OCI-LY1 (cell line): ENCODE measurements at regions not wholly inside any gene's neighbourhood (a gene's known extent, or its start where the extent isn't known, plus 50 kb on each side); places are given as distances from the start of the nearest gene placed in this dataset.

ENCODE experiments used
- H2AFZ ChIP-seq: fragments of 200-600 bp; sonication (generic), shearing (Covaris generic); 2 replicates; pipeline ENCODE4 v1.6.0; 2014; ENCODE audit warnings: antibody characterized with exemption, mild to moderate bottlenecking, low read length
- H3F3A ChIP-seq: fragments of 200-600 bp; sonication (generic), shearing (Covaris generic); 2 replicates; pipeline ENCODE4 v1.6.0; 2014; ENCODE audit warnings: mild to moderate bottlenecking, antibody characterized with exemption, low read length, moderate library complexity; ENCODE audit not compliant: insufficient read depth
- H3K27ac ChIP-seq: fragments of 200-600 bp; sonication (generic); 2 replicates; pipeline ENCODE4 v1.5.1; 2014; ENCODE audit warnings: low read length, mixed run types, mild to moderate bottlenecking, low read depth; ENCODE audit not compliant: poor library complexity, severe bottlenecking
- H3K27me3 ChIP-seq: fragments of 200-600 bp; sonication (generic); 2 replicates; pipeline ENCODE4 v1.6.0; 2014; ENCODE audit warnings: antibody characterized with exemption, mild to moderate bottlenecking, low read length, moderate library complexity; ENCODE audit not compliant: insufficient read depth
- H3K36me3 ChIP-seq: fragments of 200-600 bp; sonication (generic); 2 replicates; pipeline ENCODE4 v1.6.1; 2014; ENCODE audit warnings: mild to moderate bottlenecking, antibody characterized with exemption, low read length, moderate library complexity, mixed read lengths; ENCODE audit not compliant: insufficient read depth
- H3K4me1 ChIP-seq: fragments of 200-600 bp; sonication (generic); 2 replicates; pipeline ENCODE4 v1.5.1; 2014; ENCODE audit warnings: mild to moderate bottlenecking, low read length, moderate library complexity; ENCODE audit not compliant: insufficient read depth, severe bottlenecking
- H3K4me2 ChIP-seq: fragments of 200-600 bp; sonication (generic), shearing (Covaris generic); 2 replicates; pipeline ENCODE4 v1.6.1; 2014; ENCODE audit warnings: low read length
- H3K4me3 ChIP-seq: fragments of 200-600 bp; sonication (generic); 2 replicates; pipeline ENCODE4 v1.5.1; 2014; ENCODE audit warnings: low read length, low read depth, mild to moderate bottlenecking, mixed read lengths; ENCODE audit not compliant: poor library complexity, severe bottlenecking
- H3K79me2 ChIP-seq: fragments of 200-600 bp; shearing (Covaris generic); 2 replicates; pipeline ENCODE4 v1.6.1; 2016; ENCODE audit warnings: mixed run types, low read length, mixed read lengths; ENCODE audit not compliant: insufficient read depth
- H3K9ac ChIP-seq: fragments of 200-600 bp; sonication (generic), shearing (Covaris generic); 2 replicates; pipeline ENCODE4 v1.6.1; 2014; ENCODE audit warnings: mild to moderate bottlenecking, low read length, mixed read lengths
- H3K9me2 ChIP-seq: fragments of 200-600 bp; sonication (generic), shearing (Covaris generic); 2 replicates; pipeline ENCODE4 v1.6.1; 2014; ENCODE audit warnings: low read depth, mild to moderate bottlenecking, low read length, mixed read lengths
- H3K9me3 ChIP-seq: fragments of 200-600 bp; shearing (Covaris generic); 2 replicates; pipeline ENCODE4 v1.6.1; 2014; ENCODE audit warnings: low read length, mixed read lengths
- H4K20me1 ChIP-seq: fragments of 200-600 bp; sonication (generic), shearing (Covaris generic); 2 replicates; pipeline ENCODE4 v1.6.0; 2016; ENCODE audit warnings: mild to moderate bottlenecking, low read length; ENCODE audit not compliant: insufficient read depth
- CTCF ChIP-seq: fragments of 200-600 bp; sonication (generic), shearing (Covaris generic); IDR thresholded peaks from 2 replicates; pipeline ENCODE4 v1.5.1; 2017; ENCODE audit warnings: mild to moderate bottlenecking, antibody characterized with exemption, low read length, moderate library complexity, mixed read lengths
- EZH2 ChIP-seq: fragments of 200-600 bp; sonication (generic), shearing (Covaris generic); IDR thresholded peaks from 2 replicates; pipeline ENCODE4 v1.8.0; 2017; ENCODE audit warnings: borderline replicate concordance, mixed run types, mild to moderate bottlenecking, antibody characterized with exemption, low read length, moderate library complexity, mixed read lengths

DNA sequence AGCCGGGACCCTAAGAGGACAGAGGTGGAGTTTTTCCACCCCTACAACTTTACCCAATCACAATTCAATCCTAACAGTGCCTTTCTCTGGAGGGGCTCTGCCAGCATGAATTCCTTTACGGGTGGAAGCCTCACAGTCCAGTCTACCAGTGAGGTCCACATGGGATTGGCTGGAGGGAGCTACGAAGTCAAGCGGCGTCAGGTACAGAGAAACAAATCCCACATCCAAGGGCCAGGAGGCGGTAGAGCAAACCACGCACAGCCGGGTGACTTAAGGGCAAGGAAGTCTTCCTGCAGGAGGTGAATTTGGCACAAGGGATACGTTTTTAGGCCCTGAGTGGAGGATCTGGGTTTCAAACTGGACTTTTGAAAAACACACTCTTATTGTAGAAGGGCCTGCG lies 199.6 kb downstream of the UQCRFS1 start:
- no peak overlapping the region for H3K27ac ChIP-seq
- H3K79me2 ChIP-seq: no peaks in the 10 kb centered on the region
- TF ChIP-seq CTCF: no peak
- TF ChIP-seq EZH2: no peak
- no peaks in the 10 kb centered on the region for H4K20me1 ChIP-seq
- H3K4me3 ChIP-seq: no peak overlapping the region
- no peaks in the 10 kb centered on the region for H3K4me1 ChIP-seq
- H3K4me2 ChIP-seq: no peak overlapping the region
- H3K9me2 ChIP-seq: no peaks in the 10 kb centered on the region
- H3K9ac ChIP-seq: no peak overlapping the region
- no peaks in the 10 kb centered on the region for H3F3A ChIP-seq
- no peaks in the 10 kb centered on the region for H3K27me3 ChIP-seq
- no peaks in the 10 kb centered on the region for H3K9me3 ChIP-seq
- no peak overlapping the region for H2AFZ ChIP-seq
- H3K36me3 ChIP-seq: no peaks in the 10 kb centered on the region

GRCh38 chr19:29012457-29012856 lies 200.5 kb downstream of the UQCRFS1 start:
- no peaks in the 10 kb centered on the region for H4K20me1 ChIP-seq
- no peak for TF ChIP-seq EZH2
- TF ChIP-seq CTCF: no peak
- no peaks in the 10 kb centered on the region for H3K4me1 ChIP-seq
- H3F3A ChIP-seq: no peaks in the 10 kb centered on the region
- no peak overlapping the region for H2AFZ ChIP-seq
- H3K4me3 ChIP-seq: no peak overlapping the region
- H3K9me2 ChIP-seq: no peaks in the 10 kb centered on the region
- H3K36me3 ChIP-seq: no peaks in the 10 kb centered on the region
- H3K27me3 ChIP-seq: no peaks in the 10 kb centered on the region
- no peaks in the 10 kb centered on the region for H3K79me2 ChIP-seq
- H3K4me2 ChIP-seq: no peak overlapping the region
- H3K27ac ChIP-seq: no peak overlapping the region
- H3K9ac ChIP-seq: no peak overlapping the region
- H3K9me3 ChIP-seq: no peaks in the 10 kb centered on the region

DNA sequence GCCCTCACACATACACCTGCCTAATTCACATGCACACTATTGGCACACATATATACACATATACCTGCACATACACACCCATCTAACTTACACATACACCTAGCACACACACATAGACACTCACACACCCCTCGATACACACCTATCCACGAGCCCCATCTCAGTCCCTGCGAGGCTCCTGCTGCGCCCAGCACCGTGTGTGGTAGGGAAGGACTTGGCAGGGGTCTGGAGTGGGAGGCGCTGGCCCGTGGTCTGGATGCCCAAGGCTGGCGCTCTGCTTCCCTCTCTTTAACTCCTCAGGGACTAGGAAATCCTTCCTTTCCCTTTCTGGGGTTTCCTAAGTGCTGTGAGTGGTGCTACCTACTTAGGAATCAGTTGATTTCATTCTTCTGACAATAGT lies 202.7 kb downstream of the UQCRFS1 start:
- Histone ChIP-seq H3K4me2 (no peak overlapping the region), H3K4me1 (no peaks in the 10 kb centered on the region), H3K9me3 (no peaks in the 10 kb centered on the region), H3K36me3 (no peaks in the 10 kb centered on the region), H3K27ac (no peak overlapping the region), H3K79me2 (no peaks in the 10 kb centered on the region), H3K27me3 (no peaks in the 10 kb centered on the region; the same call in 1 of the 2 replicates), H3K9ac (no peak overlapping the region), H3K9me2 (no peaks in the 10 kb centered on the region), H3K4me3 (no peak overlapping the region), H2AFZ (no peak overlapping the region), H3F3A (no peaks in the 10 kb centered on the region), H4K20me1 (no peaks in the 10 kb centered on the region)
- TF ChIP-seq CTCF: no peak
- no peak for TF ChIP-seq EZH2
